ENCODE measurements at regions not wholly inside any gene's neighbourhood (a gene's known extent, or its start where the extent isn't known, plus 50 kb on each side); places are given as distances from the start of the nearest gene placed in this dataset.

DNA sequence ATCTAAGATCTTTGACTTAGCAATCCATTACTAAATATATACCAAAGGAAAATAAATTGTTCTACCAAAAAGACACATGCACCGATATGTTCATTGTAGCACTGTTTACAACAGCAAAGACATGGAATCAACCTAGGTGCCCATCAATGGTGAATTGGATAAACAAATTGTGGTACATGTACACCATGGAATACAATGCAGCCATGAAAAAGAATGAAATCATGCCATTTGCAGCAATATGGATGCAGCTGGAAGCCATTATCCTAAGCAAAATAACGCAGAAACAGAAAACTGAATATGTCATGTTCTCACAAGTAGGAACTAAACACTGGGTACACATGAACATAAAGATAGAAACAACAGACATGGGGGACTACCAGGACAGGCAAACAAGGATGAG lies 589.5 kb downstream of the IRX1 start:
- no peak overlapping the region for H3K27ac ChIP-seq
- TF ChIP-seq, protein P1, sequence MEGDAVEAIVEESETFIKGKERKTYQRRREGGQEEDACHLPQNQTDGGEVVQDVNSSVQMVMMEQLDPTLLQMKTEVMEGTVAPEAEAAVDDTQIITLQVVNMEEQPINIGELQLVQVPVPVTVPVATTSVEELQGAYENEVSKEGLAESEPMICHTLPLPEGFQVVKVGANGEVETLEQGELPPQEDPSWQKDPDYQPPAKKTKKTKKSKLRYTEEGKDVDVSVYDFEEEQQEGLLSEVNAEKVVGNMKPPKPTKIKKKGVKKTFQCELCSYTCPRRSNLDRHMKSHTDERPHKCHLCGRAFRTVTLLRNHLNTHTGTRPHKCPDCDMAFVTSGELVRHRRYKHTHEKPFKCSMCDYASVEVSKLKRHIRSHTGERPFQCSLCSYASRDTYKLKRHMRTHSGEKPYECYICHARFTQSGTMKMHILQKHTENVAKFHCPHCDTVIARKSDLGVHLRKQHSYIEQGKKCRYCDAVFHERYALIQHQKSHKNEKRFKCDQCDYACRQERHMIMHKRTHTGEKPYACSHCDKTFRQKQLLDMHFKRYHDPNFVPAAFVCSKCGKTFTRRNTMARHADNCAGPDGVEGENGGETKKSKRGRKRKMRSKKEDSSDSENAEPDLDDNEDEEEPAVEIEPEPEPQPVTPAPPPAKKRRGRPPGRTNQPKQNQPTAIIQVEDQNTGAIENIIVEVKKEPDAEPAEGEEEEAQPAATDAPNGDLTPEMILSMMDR (IDR thresholded peaks at IDR 0.05): no peak
- TF ChIP-seq ZFX (IDR thresholded peaks at IDR 0.05; ENCODE audit: borderline replicate concordance): no peak

DNA sequence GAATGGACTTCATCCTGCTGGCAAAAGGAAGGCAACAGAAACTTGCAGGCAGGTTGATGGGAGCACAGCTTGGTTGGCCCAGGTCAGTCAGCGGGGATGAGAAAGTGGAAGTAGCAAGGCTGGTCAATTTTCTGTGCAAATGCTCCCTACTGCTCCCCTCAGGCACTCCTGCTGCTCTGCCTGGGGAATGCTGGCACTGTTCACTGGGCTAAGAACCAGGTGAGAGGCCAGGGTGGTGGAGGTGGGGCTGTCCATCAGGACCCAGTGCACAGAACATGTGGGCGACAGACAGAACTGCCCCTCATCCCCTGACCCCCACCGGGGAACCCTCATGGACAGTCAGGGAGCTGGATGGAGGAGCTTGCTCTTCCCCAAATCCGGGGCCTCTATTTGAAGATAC lies 593.1 kb downstream of the IRX1 start:
- no peak overlapping the region for H3K27ac ChIP-seq
- TF ChIP-seq ZFX (IDR thresholded peaks at IDR 0.05; ENCODE audit: borderline replicate concordance): no peak
- TF ChIP-seq, protein P1 (IDR thresholded peaks at IDR 0.05): no peak

DNA sequence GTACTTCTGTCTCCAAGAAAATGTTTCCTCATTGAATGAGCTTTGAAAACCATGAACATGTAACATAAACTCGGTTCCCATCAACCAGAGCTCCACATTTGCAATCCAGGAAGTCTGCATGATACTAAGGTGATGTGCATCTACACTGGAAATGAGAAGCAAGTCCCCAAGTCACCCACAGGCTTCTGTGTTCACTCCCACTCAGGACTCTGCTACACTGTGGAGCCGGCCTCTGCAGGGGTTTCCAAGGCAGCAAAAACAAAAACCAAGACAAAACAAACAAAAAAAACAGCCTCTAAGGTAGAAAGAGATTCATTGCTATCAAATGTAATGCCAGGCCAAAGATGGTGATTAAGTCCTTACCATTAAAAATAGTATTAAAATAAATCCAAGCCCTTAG lies 593.7 kb downstream of the IRX1 start:
- TF ChIP-seq, protein P1 (IDR thresholded peaks at IDR 0.05): no peak
- no peak for TF ChIP-seq ZFX (IDR thresholded peaks at IDR 0.05; ENCODE audit: borderline replicate concordance)
- no peak overlapping the region for H3K27ac ChIP-seq

DNA sequence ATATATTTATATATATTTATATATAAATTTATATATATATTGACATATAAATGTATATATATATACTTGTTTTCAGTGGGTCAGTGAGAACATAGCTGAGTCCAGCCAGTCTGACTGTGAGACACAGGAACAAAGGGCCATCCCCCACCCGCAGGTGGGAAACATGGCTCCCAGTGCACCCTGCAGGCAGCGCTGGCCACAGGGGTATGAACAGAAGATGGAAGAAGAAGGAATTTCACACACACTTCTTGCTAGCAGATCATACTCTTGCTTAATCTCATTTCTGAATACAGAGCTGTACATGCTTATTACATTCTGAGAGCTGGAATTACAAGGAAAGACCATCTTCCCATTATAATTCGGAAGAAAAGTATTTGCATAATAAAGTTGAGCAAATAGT lies 595.4 kb downstream of the IRX1 start:
- H3K27ac ChIP-seq: no peak overlapping the region
- TF ChIP-seq, protein P1 (IDR thresholded peaks at IDR 0.05): no peak
- TF ChIP-seq ZFX (IDR thresholded peaks at IDR 0.05; ENCODE audit: borderline replicate concordance): no peak

DNA sequence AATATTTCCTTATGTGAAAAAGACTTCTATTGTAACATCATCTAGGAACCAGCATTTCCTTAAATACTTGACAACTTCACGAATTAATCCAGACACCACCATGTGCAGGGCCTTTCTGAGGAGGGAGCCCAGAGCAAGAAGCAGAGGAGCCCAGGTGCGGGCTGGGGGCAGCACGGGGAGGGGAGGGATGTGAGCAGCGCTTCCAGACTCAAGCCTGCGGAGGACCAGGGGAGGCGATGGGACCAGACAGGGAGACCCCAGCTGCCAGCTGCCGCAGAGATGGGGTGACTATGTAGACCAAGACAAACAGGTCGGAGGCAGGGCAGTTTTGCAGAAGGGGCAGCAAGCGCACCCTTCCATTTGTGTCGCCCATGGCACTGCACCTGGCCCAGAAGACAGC lies 596.1 kb downstream of the IRX1 start:
- TF ChIP-seq, protein P1 (IDR thresholded peaks at IDR 0.05): no peak
- no peak for TF ChIP-seq ZFX (IDR thresholded peaks at IDR 0.05; ENCODE audit: borderline replicate concordance)
- H3K27ac ChIP-seq: no peak overlapping the region

DNA sequence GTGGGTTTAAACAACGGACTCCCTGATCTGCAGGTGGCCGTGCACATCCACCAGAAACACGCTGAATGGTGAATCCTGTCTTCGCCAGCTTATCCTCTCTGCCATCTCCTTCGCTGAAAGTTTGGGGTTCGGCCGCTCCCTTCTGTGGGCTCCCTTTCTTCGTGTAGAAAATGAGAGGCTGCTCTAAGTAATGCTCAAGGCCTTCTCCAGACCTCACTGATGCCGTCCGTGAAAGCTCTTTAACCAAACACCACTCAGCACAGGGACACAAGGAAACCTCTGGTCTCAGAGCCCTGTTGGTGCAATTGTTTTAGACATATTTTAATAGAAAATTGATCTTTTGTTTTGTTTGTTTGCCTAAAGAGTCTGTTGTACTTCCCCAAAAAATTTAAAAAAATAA lies 596.5 kb downstream of the IRX1 start:
- H3K27ac ChIP-seq: no peak overlapping the region
- TF ChIP-seq, protein P1 (IDR thresholded peaks at IDR 0.05): no peak
- TF ChIP-seq ZFX (IDR thresholded peaks at IDR 0.05; ENCODE audit: borderline replicate concordance): no peak

DNA sequence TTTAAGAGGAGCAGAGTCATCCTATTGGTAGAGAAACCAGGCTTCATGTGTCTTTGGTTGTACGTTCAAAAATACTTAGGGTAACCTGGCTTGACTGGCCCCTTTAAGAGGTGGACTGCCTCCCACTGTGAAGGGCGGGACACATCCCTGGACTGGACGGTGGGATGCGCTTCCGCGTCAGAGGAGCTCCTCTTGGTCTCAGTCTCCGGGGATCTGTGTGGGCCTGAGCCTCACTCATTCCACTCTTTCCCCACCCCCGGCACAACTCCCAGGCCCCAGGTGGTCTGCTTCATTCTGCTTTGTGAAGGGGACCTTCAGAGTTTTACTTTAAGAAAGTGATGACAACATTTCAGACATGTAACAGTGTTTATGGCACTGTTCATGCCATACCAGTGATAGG lies 601.1 kb downstream of the IRX1 start:
- H3K27ac ChIP-seq: no peak overlapping the region
- TF ChIP-seq ZFX (IDR thresholded peaks at IDR 0.05; ENCODE audit: borderline replicate concordance): no peak
- TF ChIP-seq, protein P1 (IDR thresholded peaks at IDR 0.05): no peak

Measured in 22Rv1 (cell line).